ENCODE measurements at regions not wholly inside any gene's neighbourhood (a gene's known extent, or its start where the extent isn't known, plus 50 kb on each side); places are given as distances from the start of the nearest gene placed in this dataset.
A peak's percentile ranks its signal among the peaks of the same experiment; 100 is the strongest.

GRCh38 chr2:181389524-181389923 is 67.7 kb upstream of the ITGA4 start (continued):
- no peak for TF ChIP-seq CTCF (IDR thresholded peaks at IDR 0.05 in 2 of 3, conservative IDR thresholded peaks at IDR 0.05 in 1 of 3; ENCODE audit: borderline replicate concordance in 1 of 3, insufficient read depth in 1 of 3, low read depth in 2 of 3, low read length in 2 of 3)
- no peak for TF ChIP-seq FOSL1 (IDR thresholded peaks at IDR 0.05; ENCODE audit: low read depth)

GRCh38 chr2:181393472-181393871 is 63.7 kb upstream of the ITGA4 start:
- H3K4me3 ChIP-seq (replicated peaks in 1 of 2; ENCODE audit: low read depth in 1 of 2, low read length in 2 of 2): peak overlapping the region in 1 of 2 experiments; percentile 32; a peak in 1 of 4 replicates
- POLR2A ChIA-PET: no interaction called here
- no peaks in the 10 kb centered on the region for H3K9me3 ChIP-seq (ENCODE audit: control insufficient read depth in 1 of 2, insufficient read depth in 1 of 2, low read depth in 1 of 2, low read length in 2 of 2)
- BruUV-seq (replicated peaks): no TSS peak
- H3K4me2 ChIP-seq (ENCODE audit: low read length): peak overlapping the region; percentile 60
- H4K20me1 ChIP-seq (ENCODE audit: insufficient read depth): no peaks in the 10 kb centered on the region
- CTCF ChIA-PET: no interaction called here
- H2AFZ ChIP-seq (ENCODE audit: low read depth, low read length, poor library complexity, severe bottlenecking): peak overlapping the region; percentile 96
- H3K36me3 ChIP-seq (ENCODE audit: control insufficient read depth in 1 of 2, insufficient read depth in 2 of 2, low read length in 2 of 2): no peaks in the 10 kb centered on the region
- no peaks in the 10 kb centered on the region for H3K79me2 ChIP-seq (ENCODE audit: insufficient read depth, low read length)
- intact Hi-C loops (cut with micrococcal nuclease): no loop called here
- H3K27ac ChIP-seq (ENCODE audit: low read depth, low read length): no peak overlapping the region
- ATAC-seq: 0 out of 2 replicates have a peak, but pooled peaks have one; percentile 40
- RAD21 ChIA-PET (ENCODE audit: low non-redundant PET in 1 of 2, low total read pairs in 2 of 2, uncharacterized antibody in 2 of 2, unreplicated experiment in 2 of 2): no interaction called here
- TF ChIP-seq FOSL1 (IDR thresholded peaks at IDR 0.05; ENCODE audit: low read depth): no peak
- TF ChIP-seq POLR2AphosphoS5 (IDR thresholded peaks at IDR 0.05; ENCODE audit: low read depth, low read length): no peak
- TF ChIP-seq SP1 (IDR thresholded peaks at IDR 0.05; ENCODE audit: low read depth): no peak
- no peak for TF ChIP-seq CTCF (IDR thresholded peaks at IDR 0.05 in 2 of 3, conservative IDR thresholded peaks at IDR 0.05 in 1 of 3; ENCODE audit: borderline replicate concordance in 1 of 3, insufficient read depth in 1 of 3, low read depth in 2 of 3, low read length in 2 of 3)
- TF ChIP-seq SIN3A (IDR thresholded peaks at IDR 0.05; ENCODE audit: low read depth): no peak
- TF ChIP-seq ELF1 (IDR thresholded peaks at IDR 0.05; ENCODE audit: borderline replicate concordance, low read depth): no peak
- no peak for TF ChIP-seq JUND (IDR thresholded peaks at IDR 0.05)
- TF ChIP-seq SRF (IDR thresholded peaks at IDR 0.05; ENCODE audit: low read depth): no peak
- TF ChIP-seq ATF3 (IDR thresholded peaks at IDR 0.05): no peak
- no peak for TF ChIP-seq EGR1 (IDR thresholded peaks at IDR 0.05; ENCODE audit: low read depth)
- TF ChIP-seq ZNF274 (IDR thresholded peaks at IDR 0.05; ENCODE audit: low read depth, low read length): no peak
- TF ChIP-seq REST (IDR thresholded peaks at IDR 0.05; ENCODE audit: low read depth): no peak
- TF ChIP-seq POLR2A (IDR thresholded peaks at IDR 0.05; ENCODE audit: borderline replicate concordance, extremely low read depth, insufficient read depth, insufficient read length): no peak
- H3K9ac ChIP-seq (ENCODE audit: low read length): no peak overlapping the region
- H3K4me1 ChIP-seq (ENCODE audit: control insufficient read depth in 1 of 2, insufficient read depth in 2 of 2, low read length in 2 of 2): peaks cover 3 to 6% of the 10 kb centered on the region in 2 experiments; a peak in 3 of 4 replicates
- no peaks in the 10 kb centered on the region for H3K9me2 ChIP-seq (ENCODE audit: insufficient read depth)
- peak; percentile 1 for DNase-seq (ENCODE audit: low read depth, low spot score)
- no peaks in the 10 kb centered on the region for H3K27me3 ChIP-seq (ENCODE audit: insufficient read depth, low read length)

Data from HCT116 (cell line).